DND-41 (cell line): ENCODE measurements at regions not wholly inside any gene's neighbourhood (a gene's known extent, or its start where the extent isn't known, plus 50 kb on each side); places are given as distances from the start of the nearest gene placed in this dataset.
A peak's percentile ranks its signal among the peaks of the same experiment; 100 is the strongest.

Experiments used
- ATAC-seq: fragments of 200-7000 bp; cut with Tn5 transposase; 3 replicates; pipeline ENCODE4 v1.9.1; 2021; ENCODE audit warnings: low read depth; ENCODE audit not compliant: insufficient read depth
- DNase-seq: peaks from one replicate; pipeline ENCODE4 v3.0.0-alpha.2; 2020
- H2AFZ ChIP-seq: 2 replicates; pipeline ENCODE4 v1.6.0; 2012; ENCODE audit warnings: low read depth, low read length
- H3K27ac ChIP-seq: 2 replicates; pipeline ENCODE4 v1.5.1; 2012; ENCODE audit warnings: low read length, inconsistent platforms
- H3K27me3 ChIP-seq: fragments of 200-600 bp; sonication (generic); 2 replicates; pipeline ENCODE4 v1.6.0; 2012; ENCODE audit warnings: low read length, mild to moderate bottlenecking, inconsistent platforms; ENCODE audit not compliant: insufficient read depth, poor library complexity
- H3K36me3 ChIP-seq: 2 replicates; pipeline ENCODE4 v1.5.1; 2012; ENCODE audit warnings: low read length, inconsistent platforms; ENCODE audit not compliant: insufficient read depth
- H3K4me1 ChIP-seq: 2 replicates; pipeline ENCODE4 v1.5.1; 2012; ENCODE audit warnings: mild to moderate bottlenecking, low read length; ENCODE audit not compliant: insufficient read depth
- H3K4me2 ChIP-seq: 2 replicates; pipeline ENCODE4 v1.6.0; 2012; ENCODE audit warnings: mild to moderate bottlenecking, moderate library complexity, low read length, inconsistent platforms; ENCODE audit not compliant: insufficient read depth
- H3K4me3 ChIP-seq, 2 experiments: fragments of 200-600 bp in 1 of 2; shearing (Covaris generic) in 1 of 2; 2 replicates each; pipeline ENCODE4 v1.5.1; 2012 to 2016; ENCODE audit warnings: inconsistent platforms in 2 of 2, low read length in 2 of 2, mild to moderate bottlenecking in 2 of 2, low read depth in 1 of 2, moderate library complexity in 1 of 2
- H3K79me2 ChIP-seq: 2 replicates; pipeline ENCODE4 v1.6.0; 2012; ENCODE audit warnings: low read length, inconsistent platforms; ENCODE audit not compliant: insufficient read depth
- H3K9ac ChIP-seq: 2 replicates; pipeline ENCODE4 v1.6.0; 2012; ENCODE audit warnings: low read depth, mild to moderate bottlenecking, inconsistent platforms, low read length, moderate library complexity
- H3K9me3 ChIP-seq: 2 replicates; pipeline ENCODE4 v1.5.1; 2012; ENCODE audit warnings: low read length, moderate library complexity, mild to moderate bottlenecking, inconsistent platforms; ENCODE audit not compliant: insufficient read depth, severe bottlenecking
- H4K20me1 ChIP-seq: 2 replicates; pipeline ENCODE4 v1.6.0; 2012; ENCODE audit warnings: low read length; ENCODE audit not compliant: insufficient read depth
- CTCF ChIP-seq: IDR thresholded peaks from 2 replicates; pipeline ENCODE4 v1.5.1; 2012; ENCODE audit warnings: borderline replicate concordance, low read length, moderate library complexity, mild to moderate bottlenecking; ENCODE audit not compliant: poor library complexity, severe bottlenecking; ENCODE audit errors: extremely low read depth
- EZH2 ChIP-seq: IDR thresholded peaks from 3 replicates; pipeline ENCODE4 v1.6.1; 2012; ENCODE audit warnings: borderline replicate concordance, low read depth, mild to moderate bottlenecking, moderate library complexity, low read length, inconsistent platforms; ENCODE audit not compliant: severe bottlenecking

GRCh38 chr3:31232055-31233025, 300.4 kb upstream of the STT3B start:
- H3K9me3 ChIP-seq, result no peaks in the 10 kb centered on the region

GRCh38 chr3:31234145-31234544, 298.6 kb upstream of the STT3B start:
- no peak overlapping the region for H3K4me2 ChIP-seq
- peak; percentile 51; the same call in 2 of the 3 replicates for ATAC-seq
- TF ChIP-seq EZH2 (no peak), CTCF (no peak)
- H2AFZ ChIP-seq, result peak overlapping the region; percentile 5; the same call in 1 of the 2 replicates
- H4K20me1 ChIP-seq, result no peaks in the 10 kb centered on the region
- DNase-seq, result no peak
- no peaks in the 10 kb centered on the region for H3K9me3 ChIP-seq
- no peak overlapping the region for H3K9ac ChIP-seq
- peaks cover 53% of the 10 kb centered on the region for H3K4me1 ChIP-seq
- H3K27me3 ChIP-seq, result no peaks in the 10 kb centered on the region
- H3K79me2 ChIP-seq, result no peaks in the 10 kb centered on the region
- no peak overlapping the region for H3K4me3 ChIP-seq
- H3K36me3 ChIP-seq, result no peaks in the 10 kb centered on the region
- H3K27ac ChIP-seq, result peak overlapping the region; percentile 58

More at GRCh38 chr3:31232055-31233025, 300.4 kb upstream of the STT3B start:
- H3K36me3 ChIP-seq, result no peaks in the 10 kb centered on the region
- no peak overlapping the region for H3K9ac ChIP-seq
- peak overlapping the region; percentile 31; the same call in 1 of the 2 replicates for H2AFZ ChIP-seq
- H3K27ac ChIP-seq, result peak overlapping the region; percentile 100
- no peak overlapping the region for H3K4me2 ChIP-seq
- TF ChIP-seq EZH2 (no peak), CTCF (no peak)
- H3K4me3 ChIP-seq, result no peak overlapping the region
- H4K20me1 ChIP-seq, result no peaks in the 10 kb centered on the region
- H3K79me2 ChIP-seq, result no peaks in the 10 kb centered on the region
- ATAC-seq (no peak), DNase-seq (no peak)
- peaks cover 71% of the 10 kb centered on the region for H3K4me1 ChIP-seq
- no peaks in the 10 kb centered on the region for H3K27me3 ChIP-seq

GRCh38 chr3:31235062-31235700, 297.5 kb upstream of the STT3B start:
- Histone ChIP-seq H2AFZ (no peak overlapping the region; the same call in 1 of the 2 replicates), H3K9ac (no peak overlapping the region), H3K79me2 (no peaks in the 10 kb centered on the region), H3K36me3 (no peaks in the 10 kb centered on the region), H3K27ac (peak overlapping the region; percentile 47; the same call in 1 of the 2 replicates), H4K20me1 (no peaks in the 10 kb centered on the region), H3K4me3 (no peak overlapping the region), H3K4me1 (peaks cover 42% of the 10 kb centered on the region), H3K27me3 (no peaks in the 10 kb centered on the region), H3K9me3 (no peaks in the 10 kb centered on the region), H3K4me2 (no peak overlapping the region)
- TF ChIP-seq CTCF (no peak), EZH2 (no peak)
- ATAC-seq, result no peak
- DNase-seq, result no peak
